Erythroblast (primary cell): ENCODE measurements at regions not wholly inside any gene's neighbourhood (a gene's known extent, or its start where the extent isn't known, plus 50 kb on each side); places are given as distances from the start of the nearest gene placed in this dataset.

Source experiments
- GATA1 ChIP-seq: IDR thresholded peaks from 2 replicates; pipeline ENCODE4 v1.6.1; 2011; ENCODE audit warnings: low read depth, mild to moderate bottlenecking, control low read depth, low read length, moderate library complexity
- POLR2A ChIP-seq: IDR thresholded peaks from 2 replicates; pipeline ENCODE4 v1.6.1; 2011; ENCODE audit warnings: mild to moderate bottlenecking, low read length

- no peak for TF ChIP-seq POLR2A
- no peak for TF ChIP-seq GATA1
Observed at GRCh38 chr4:12471193-12471592, 1012.9 kb downstream of the RAB28 start.
